NB4 (cell line): ENCODE measurements at regions not wholly inside any gene's neighbourhood (a gene's known extent, or its start where the extent isn't known, plus 50 kb on each side); places are given as distances from the start of the nearest gene placed in this dataset.

Experiments
- CTCF ChIP-seq: IDR thresholded peaks from one replicate; pipeline ENCODE4 v1.5.1; 2012; ENCODE audit warnings: low read depth, low read length
- POLR2A ChIP-seq: IDR thresholded peaks from 2 replicates; pipeline ENCODE4 v1.6.1; 2011; ENCODE audit warnings: mild to moderate bottlenecking; ENCODE audit not compliant: insufficient read length; ENCODE audit errors: extremely low read depth

GRCh38 chr4:173735585-173735984, 205.6 kb upstream of the HAND2 start:
- no peak for TF ChIP-seq POLR2A
- TF ChIP-seq CTCF: no peak
